ENCODE measurements at regions not wholly inside any gene's neighbourhood (a gene's known extent, or its start where the extent isn't known, plus 50 kb on each side); places are given as distances from the start of the nearest gene placed in this dataset.
A peak's percentile ranks its signal among the peaks of the same experiment; 100 is the strongest.
"Not testable (repeated sequence)": the region's sequence is repeated elsewhere in the genome, so short reads cannot be mapped to it uniquely, and the experiment has no call there.

DNA sequence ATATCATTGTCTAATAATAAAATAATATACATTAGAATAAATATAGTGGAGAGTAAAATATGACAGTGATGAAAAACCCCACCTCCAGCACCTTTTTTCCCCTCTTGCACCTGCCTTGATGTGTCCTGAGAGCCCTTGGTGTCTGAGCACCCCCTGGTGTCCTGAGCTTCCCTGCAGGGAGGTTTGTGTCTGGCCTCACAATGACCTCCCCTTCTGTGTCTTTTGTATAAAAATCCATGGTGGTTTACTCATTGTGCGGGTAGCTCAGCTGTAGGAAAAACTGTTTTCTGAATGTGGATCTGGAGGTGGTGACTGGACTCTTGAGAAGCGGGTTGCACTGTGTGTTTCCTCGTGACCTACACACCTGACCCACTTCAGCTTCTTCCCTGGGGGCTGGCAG lies 636.9 kb downstream of the TMEM121 start:
- TF ChIP-seq, protein P1, sequence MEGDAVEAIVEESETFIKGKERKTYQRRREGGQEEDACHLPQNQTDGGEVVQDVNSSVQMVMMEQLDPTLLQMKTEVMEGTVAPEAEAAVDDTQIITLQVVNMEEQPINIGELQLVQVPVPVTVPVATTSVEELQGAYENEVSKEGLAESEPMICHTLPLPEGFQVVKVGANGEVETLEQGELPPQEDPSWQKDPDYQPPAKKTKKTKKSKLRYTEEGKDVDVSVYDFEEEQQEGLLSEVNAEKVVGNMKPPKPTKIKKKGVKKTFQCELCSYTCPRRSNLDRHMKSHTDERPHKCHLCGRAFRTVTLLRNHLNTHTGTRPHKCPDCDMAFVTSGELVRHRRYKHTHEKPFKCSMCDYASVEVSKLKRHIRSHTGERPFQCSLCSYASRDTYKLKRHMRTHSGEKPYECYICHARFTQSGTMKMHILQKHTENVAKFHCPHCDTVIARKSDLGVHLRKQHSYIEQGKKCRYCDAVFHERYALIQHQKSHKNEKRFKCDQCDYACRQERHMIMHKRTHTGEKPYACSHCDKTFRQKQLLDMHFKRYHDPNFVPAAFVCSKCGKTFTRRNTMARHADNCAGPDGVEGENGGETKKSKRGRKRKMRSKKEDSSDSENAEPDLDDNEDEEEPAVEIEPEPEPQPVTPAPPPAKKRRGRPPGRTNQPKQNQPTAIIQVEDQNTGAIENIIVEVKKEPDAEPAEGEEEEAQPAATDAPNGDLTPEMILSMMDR (IDR thresholded peaks at IDR 0.05; ENCODE audit: insufficient read depth, missing control alignments) = no peak
- DNase-seq (ENCODE audit: insufficient read length, low spot score) = no peak
- FAIRE-seq = no peak

GRCh38 chr14:106163812-106164211 lies 637.4 kb downstream of the TMEM121 start:
- FAIRE-seq; DNase-seq (ENCODE audit: insufficient read length, low spot score): not testable (repeated sequence)

DNA sequence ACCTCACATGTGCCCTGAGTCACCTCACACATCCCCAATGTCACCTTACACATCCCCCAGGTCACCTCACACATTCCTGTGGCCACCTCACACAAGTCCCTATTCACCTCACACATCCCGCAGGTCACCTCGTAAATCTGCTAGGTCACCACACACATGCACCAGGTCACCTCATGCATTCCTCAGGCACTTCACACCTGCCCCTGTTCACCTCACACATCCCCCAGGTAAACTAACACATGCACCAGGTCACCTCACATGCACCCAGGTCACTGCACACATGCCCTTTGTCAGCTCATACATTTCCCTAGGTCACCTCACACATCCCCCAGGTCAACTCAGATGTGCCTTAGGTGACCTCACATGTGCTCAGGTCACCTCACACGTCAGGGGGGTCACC lies 639.8 kb downstream of the TMEM121 start:
- no peak for FAIRE-seq
- TF ChIP-seq, protein P1 (IDR thresholded peaks at IDR 0.05; ENCODE audit: insufficient read depth, missing control alignments) = no peak
- DNase-seq (ENCODE audit: insufficient read length, low spot score) = no peak

DNA sequence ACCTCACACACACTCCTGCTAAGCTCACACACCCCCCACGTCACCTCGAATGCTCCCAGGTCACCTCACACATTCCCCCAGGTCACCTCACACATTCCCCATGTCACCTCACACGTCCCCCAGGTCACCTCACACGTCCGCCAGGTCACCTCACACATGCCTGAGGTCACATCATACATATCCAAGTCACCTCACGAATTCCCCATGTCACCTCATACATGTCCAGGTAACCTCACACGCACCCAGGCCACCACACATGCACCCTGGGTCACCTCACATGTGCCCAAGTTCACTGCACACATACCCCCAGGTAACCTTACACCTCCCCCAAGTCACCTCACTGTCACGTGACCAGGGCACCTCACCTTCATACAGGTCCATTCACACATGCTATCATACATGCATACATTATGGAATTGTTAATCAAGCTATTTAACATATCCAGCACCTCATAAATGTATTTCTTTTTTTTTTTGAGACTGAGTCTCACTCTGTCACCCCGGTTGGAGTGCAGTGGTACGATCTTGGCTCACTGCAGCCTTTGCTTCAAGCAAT lies 640.3 kb downstream of the TMEM121 start:
- DNase-seq (ENCODE audit: insufficient read length, low spot score) (no peak), FAIRE-seq (no peak)
- TF ChIP-seq, protein P1 (IDR thresholded peaks at IDR 0.05; ENCODE audit: insufficient read depth, missing control alignments) = no peak

- TF ChIP-seq, protein P1 (IDR thresholded peaks at IDR 0.05; ENCODE audit: insufficient read depth, missing control alignments) = peak; percentile 3
- DNase-seq (ENCODE audit: insufficient read length, low spot score); FAIRE-seq: not testable (repeated sequence)
Observed at GRCh38 chr14:106170163-106170658, 643.8 kb downstream of the TMEM121 start.

- DNase-seq (ENCODE audit: insufficient read length, low spot score) (no peak), FAIRE-seq (no peak)
- TF ChIP-seq, protein P1 (IDR thresholded peaks at IDR 0.05; ENCODE audit: insufficient read depth, missing control alignments) = no peak
Observed at GRCh38 chr14:106174206-106174605, 647.8 kb downstream of the TMEM121 start.

DNA sequence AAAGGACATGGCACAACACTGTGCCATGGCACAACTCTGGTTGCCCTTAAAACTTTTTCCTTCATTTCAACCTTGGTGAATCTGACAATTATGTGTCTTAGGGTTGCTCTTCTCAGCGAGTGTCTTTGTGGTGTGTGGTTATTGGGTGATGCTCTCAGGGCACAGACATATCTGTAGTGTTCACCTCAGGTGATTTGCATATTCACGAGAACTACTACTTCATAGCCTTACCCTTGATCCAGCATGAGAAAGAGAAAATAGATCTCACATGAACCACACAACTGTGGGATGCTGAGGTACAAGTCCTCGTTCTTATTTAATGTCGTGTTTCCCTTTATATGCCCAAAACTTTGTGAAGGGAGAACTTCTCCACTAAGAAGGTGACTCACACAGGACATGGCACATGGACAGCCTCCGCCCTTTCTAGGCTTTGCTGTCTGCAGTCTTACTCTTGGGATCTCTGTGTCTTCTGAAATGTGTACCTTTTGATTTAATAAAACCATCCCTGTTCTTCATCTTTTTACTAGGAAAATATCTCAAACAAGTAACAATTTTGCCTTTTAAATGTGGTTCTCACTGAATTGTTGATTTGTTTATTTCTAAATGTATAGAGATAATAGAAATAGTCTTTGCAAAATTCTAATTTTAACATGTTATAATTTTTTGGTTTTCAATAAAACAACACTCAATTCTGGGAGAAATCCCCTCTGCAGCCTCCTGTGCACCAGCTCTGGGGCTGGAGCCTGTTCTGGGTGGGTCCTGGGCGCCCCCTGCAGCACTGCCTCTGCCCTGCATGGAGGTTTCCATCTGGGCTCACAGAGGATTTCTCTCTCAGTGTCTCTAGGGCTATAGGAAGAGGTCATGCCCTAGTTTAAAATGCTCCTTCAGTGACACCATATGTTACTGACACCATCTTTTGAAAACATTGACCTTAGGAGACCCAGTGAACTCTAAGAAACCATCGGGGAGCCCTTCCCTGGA lies 651.2 kb downstream of the TMEM121 start:
- FAIRE-seq; DNase-seq (ENCODE audit: insufficient read length, low spot score): not testable (repeated sequence)

DNA sequence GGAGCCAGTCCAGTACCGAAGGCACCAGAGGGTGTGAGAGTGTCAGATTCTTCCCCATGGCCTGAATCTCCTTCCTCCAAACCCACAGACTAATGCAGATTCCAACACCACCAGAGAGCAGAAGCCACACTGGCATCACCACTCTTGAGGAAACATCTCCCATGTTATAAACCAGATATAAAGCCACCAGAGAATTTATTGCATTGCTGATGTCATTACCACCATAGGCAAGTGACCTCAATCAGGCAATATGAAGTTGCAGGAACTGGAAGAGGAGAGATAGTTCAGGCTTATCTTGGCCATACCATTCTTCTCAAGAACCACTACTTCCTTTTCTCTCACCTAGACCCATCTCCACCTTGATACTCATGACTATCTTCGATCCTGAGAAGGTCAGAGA lies 653.4 kb downstream of the TMEM121 start:
- FAIRE-seq (no peak), DNase-seq (ENCODE audit: insufficient read length, low spot score) (no peak)
- TF ChIP-seq, protein P1 (IDR thresholded peaks at IDR 0.05; ENCODE audit: insufficient read depth, missing control alignments) = no peak

DNA sequence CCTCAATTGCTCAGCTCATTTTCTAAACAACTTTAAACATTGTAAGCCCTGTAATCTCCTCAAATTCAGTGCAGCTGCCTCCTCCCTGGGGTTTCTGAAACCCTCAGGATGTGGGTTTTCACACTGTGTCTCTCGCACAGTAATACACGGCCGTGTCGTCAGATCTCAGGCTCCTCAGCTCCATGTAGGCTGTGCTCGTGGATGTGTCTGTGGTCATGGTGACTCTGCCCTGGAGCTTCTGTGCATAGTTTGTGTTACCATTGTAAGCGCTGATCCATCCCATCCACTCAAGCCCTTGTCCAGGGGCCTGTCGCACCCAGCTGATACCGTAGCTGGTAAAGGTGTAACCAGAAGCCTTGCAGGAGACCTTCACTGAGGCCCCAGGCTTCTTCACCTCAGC lies 658.4 kb downstream of the TMEM121 start:
- not testable (repeated sequence) for FAIRE-seq; DNase-seq (ENCODE audit: insufficient read length, low spot score)

- DNase-seq (ENCODE audit: insufficient read length, low spot score); FAIRE-seq: not testable (repeated sequence)
Observed at GRCh38 chr14:106185174-106185836, 658.9 kb downstream of the TMEM121 start.
